Panc1 (cell line): ENCODE measurements at regions not wholly inside any gene's neighbourhood (a gene's known extent, or its start where the extent isn't known, plus 50 kb on each side); places are given as distances from the start of the nearest gene placed in this dataset.

Experiments used
- ATAC-seq: fragments of 200-7000 bp; cut with Tn5 transposase; 2 replicates; pipeline ENCODE4 v1.9.1; 2020; ENCODE audit warnings: mild to moderate bottlenecking, moderate library complexity
- BruUV-seq: library from RNA; stranded (reverse); fragments of 400-500 nt; replicated peaks from 2 replicates; lab custom pipeline; 2021; lab: Mats Ljungman, UMichigan
- CTCF ChIA-PET: fragments of 300-600 bp; sonication (Branson Sonifier 250); formaldehyde crosslinking; loops from one replicate; lab custom pipeline; 2022; ENCODE audit warnings: antibody characterized with exemption; lab: Charles Lee
- POLR2A ChIA-PET: fragments of 300-600 bp; sonication (Branson Sonifier 250); formaldehyde crosslinking; loops from one replicate; lab custom pipeline; 2022; ENCODE audit warnings: antibody characterized with exemption; lab: Charles Lee
- DNase-seq: peaks from one replicate; pipeline ENCODE4 v3.0.0-alpha.2; 2010; ENCODE audit warnings: low read depth, low spot score
- H3K27ac ChIP-seq: 2 replicates; pipeline ENCODE4 v1.5.1; 2011; ENCODE audit warnings: mild to moderate bottlenecking, low read length, inconsistent platforms
- H3K27me3 ChIP-seq: fragments of 200-500 bp; sonication (Bioruptor generic); 2 replicates; pipeline ENCODE4 v1.6.0; 2014; ENCODE audit warnings: low read length, inconsistent platforms; ENCODE audit not compliant: control insufficient read depth, insufficient read depth
- H3K36me3 ChIP-seq: fragments of 200-500 bp; sonication (Bioruptor generic); 2 replicates; pipeline ENCODE4 v1.5.1; 2014; ENCODE audit warnings: inconsistent platforms, mild to moderate bottlenecking, low read length, moderate library complexity; ENCODE audit not compliant: control insufficient read depth, insufficient read depth
- H3K4me1 ChIP-seq: 2 replicates; pipeline ENCODE4 v1.5.1; 2011; ENCODE audit warnings: inconsistent platforms, mild to moderate bottlenecking, low read length, moderate library complexity; ENCODE audit not compliant: control insufficient read depth, insufficient read depth
- H3K4me3 ChIP-seq, 2 experiments: 2 replicates each; pipeline ENCODE4 v1.5.1; 2011 to 2012; ENCODE audit warnings: low read depth in 2 of 2, low read length in 2 of 2, mild to moderate bottlenecking in 2 of 2, inconsistent platforms in 1 of 2, moderate library complexity in 1 of 2
- H3K9me3 ChIP-seq: fragments of 200-500 bp; sonication (Bioruptor generic); 2 replicates; pipeline ENCODE4 v1.5.1; 2014; ENCODE audit warnings: low read depth, mild to moderate bottlenecking, inconsistent platforms, low read length, moderate library complexity; ENCODE audit not compliant: control insufficient read depth, insufficient read depth
- CTCF ChIP-seq: fragments of 450-650 bp; IDR thresholded peaks from 2 replicates; pipeline ENCODE4 v1.5.1; 2017; ENCODE audit warnings: mild to moderate bottlenecking
- POLR2AphosphoS5 ChIP-seq: IDR thresholded peaks from 2 replicates; pipeline ENCODE4 v1.6.1; 2012; ENCODE audit warnings: mild to moderate bottlenecking, low read depth, low read length, moderate library complexity
- REST ChIP-seq, 2 experiments: IDR thresholded peaks; 2 replicates each; pipeline ENCODE4 v1.6.1; 2011 to 2012; ENCODE audit warnings: low read depth in 2 of 2, control low read depth in 1 of 2, low read length in 1 of 2, mild to moderate bottlenecking in 1 of 2, moderate library complexity in 1 of 2; ENCODE audit not compliant: insufficient read depth in 1 of 2
- SIN3A ChIP-seq: IDR thresholded peaks from 2 replicates; pipeline ENCODE4 v1.6.1; 2012; ENCODE audit warnings: low read depth, mild to moderate bottlenecking, low read length, moderate library complexity, borderline replicate concordance; ENCODE audit not compliant: insufficient read depth
- TCF7L2 ChIP-seq: IDR thresholded peaks from 2 replicates; pipeline ENCODE4 v1.6.1; 2011; ENCODE audit warnings: mild to moderate bottlenecking, low read depth, low read length, inconsistent platforms
- in situ Hi-C: cut with HindIII; loops from 2 replicates; pipeline ENCODE4 v1.10.0; 2016; ENCODE audit warnings: low sequenced_read_pairs, low pct_unique_long_range_greater_than_20kb
- intact Hi-C: fragments of 100-400 bp; cut with micrococcal nuclease; formaldehyde crosslinking; loops from one replicate; pipeline ENCODE4 v1.10.0; 2022; ENCODE audit not compliant: unreplicated experiment

GRCh38 chr14:48967419-48967818, 618.8 kb downstream of the RPS29 start:
- no peak for DNase-seq
- POLR2A ChIA-PET = no interaction called here
- H3K9me3 ChIP-seq = no peaks in the 10 kb centered on the region

DNA sequence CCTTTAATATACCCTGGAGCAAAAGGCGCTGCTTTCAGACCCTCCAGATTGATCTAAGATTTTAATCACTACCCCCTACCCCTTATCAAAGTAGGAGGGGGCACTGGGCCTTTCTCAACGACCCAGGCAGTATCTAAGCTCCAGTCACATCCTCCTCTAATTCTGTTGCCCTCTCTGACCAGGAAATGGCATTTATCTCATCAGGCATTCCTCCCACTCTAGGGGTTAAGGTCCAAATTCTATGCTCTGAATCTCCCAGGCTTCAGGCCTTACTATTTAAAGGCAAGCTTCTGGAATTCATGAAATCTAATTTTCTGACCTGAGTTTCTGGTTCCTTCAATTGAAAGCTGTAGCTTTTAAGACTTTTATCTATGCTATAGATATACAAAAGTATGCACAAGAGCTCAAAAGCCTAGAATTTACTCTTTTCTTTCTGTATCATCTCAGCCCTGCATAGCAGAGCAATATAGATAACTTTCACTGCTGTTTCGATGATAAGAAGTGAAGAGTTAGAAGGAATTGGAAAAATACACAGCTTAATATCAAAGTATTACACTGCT, 622.9 kb downstream of the RPS29 start:
- Histone ChIP-seq H3K27me3 (no peaks in the 10 kb centered on the region), H3K36me3 (no peaks in the 10 kb centered on the region), H3K27ac (no peak overlapping the region), H3K4me3 (no peak overlapping the region), H3K9me3 (no peaks in the 10 kb centered on the region), H3K4me1 (no peaks in the 10 kb centered on the region)
- POLR2A ChIA-PET = no interaction called here
- no peak for TF ChIP-seq SIN3A
- TF ChIP-seq POLR2AphosphoS5 = no peak
- no peak for TF ChIP-seq CTCF
- no peak for TF ChIP-seq TCF7L2
- no peak for TF ChIP-seq REST (IDR thresholded peaks at IDR 0.05; ENCODE audit: insufficient read depth in 1 of 2, low read depth in 2 of 2, low read length in 1 of 2)
- in situ Hi-C loops (no loop called here), intact Hi-C loops (no loop called here)
- no TSS peak for BruUV-seq
- CTCF ChIA-PET = no interaction called here
- DNase-seq (no peak), ATAC-seq (no peak)

More at GRCh38 chr14:48967419-48967818, 618.8 kb downstream of the RPS29 start:
- CTCF ChIA-PET = no interaction called here
- ATAC-seq = no peak
- intact Hi-C loops = no loop called here
- no peaks in the 10 kb centered on the region for H3K27me3 ChIP-seq
- H3K27ac ChIP-seq = no peak overlapping the region
- H3K4me1 ChIP-seq = no peaks in the 10 kb centered on the region
- BruUV-seq = no TSS peak
- H3K4me3 ChIP-seq = no peak overlapping the region
- H3K36me3 ChIP-seq = no peaks in the 10 kb centered on the region
- in situ Hi-C loops = no loop called here
- no peak for TF ChIP-seq POLR2AphosphoS5
- no peak for TF ChIP-seq TCF7L2
- TF ChIP-seq SIN3A = no peak
- no peak for TF ChIP-seq CTCF
- no peak for TF ChIP-seq REST (IDR thresholded peaks at IDR 0.05; ENCODE audit: insufficient read depth in 1 of 2, low read depth in 2 of 2, low read length in 1 of 2)
